ENCODE measurements at regions not wholly inside any gene's neighbourhood (a gene's known extent, or its start where the extent isn't known, plus 50 kb on each side); places are given as distances from the start of the nearest gene placed in this dataset.

GRCh38 chr6:169972101-169972651 lies 220.8 kb downstream of the ERMARD start:
- no peak for TF ChIP-seq CTCF (IDR thresholded peaks at IDR 0.05)
- no peaks in the 10 kb centered on the region for H3K9me3 ChIP-seq
- H3K4me1 ChIP-seq, result no peaks in the 10 kb centered on the region
- H3K36me3 ChIP-seq, result no peaks in the 10 kb centered on the region
- no peaks in the 10 kb centered on the region for H3K27me3 ChIP-seq
- intact Hi-C loops (cut with DNase I), result no loop called here
- no peak for DNase-seq (ENCODE audit: low spot score in 2 of 2)
- no peak overlapping the region for H3K27ac ChIP-seq
- no peak overlapping the region for H3K4me3 ChIP-seq

GRCh38 chr6:169971081-169971861 lies 219.8 kb downstream of the ERMARD start:
- intact Hi-C loops (cut with DNase I), result no loop called here
- DNase-seq (ENCODE audit: low spot score in 2 of 2), result peak; percentile 4 to 55

GRCh38 chr6:169970306-169970988 lies 219.0 kb downstream of the ERMARD start:
- H3K36me3 ChIP-seq, result no peaks in the 10 kb centered on the region
- H3K27me3 ChIP-seq, result no peaks in the 10 kb centered on the region
- H3K4me3 ChIP-seq, result no peak overlapping the region
- no peak for DNase-seq (ENCODE audit: low spot score in 2 of 2)
- intact Hi-C loops (cut with DNase I), result no loop called here
- H3K4me1 ChIP-seq, result no peaks in the 10 kb centered on the region
- H3K27ac ChIP-seq, result no peak overlapping the region
- no peak for TF ChIP-seq CTCF (IDR thresholded peaks at IDR 0.05)
- H3K9me3 ChIP-seq, result no peaks in the 10 kb centered on the region

More at GRCh38 chr6:169971081-169971861, 219.8 kb downstream of the ERMARD start:
- Histone ChIP-seq H3K27ac (no peak overlapping the region), H3K36me3 (no peaks in the 10 kb centered on the region), H3K27me3 (no peaks in the 10 kb centered on the region), H3K9me3 (no peaks in the 10 kb centered on the region), H3K4me1 (no peaks in the 10 kb centered on the region), H3K4me3 (no peak overlapping the region)
- TF ChIP-seq CTCF (IDR thresholded peaks at IDR 0.05), result no peak

GRCh38 chr6:169969372-169970099 lies 218.1 kb downstream of the ERMARD start:
- Histone ChIP-seq H3K27ac (no peak overlapping the region), H3K4me3 (no peak overlapping the region), H3K4me1 (no peaks in the 10 kb centered on the region), H3K27me3 (no peaks in the 10 kb centered on the region), H3K36me3 (no peaks in the 10 kb centered on the region), H3K9me3 (no peaks in the 10 kb centered on the region)
- DNase-seq (ENCODE audit: low spot score in 2 of 2), result peak in 1 of 2 donors; percentile 3
- no peak for TF ChIP-seq CTCF (IDR thresholded peaks at IDR 0.05)
- intact Hi-C loops (cut with DNase I), result no loop called here

GRCh38 chr6:169968541-169969270 lies 217.3 kb downstream of the ERMARD start:
- Histone ChIP-seq H3K27ac (no peak overlapping the region), H3K27me3 (no peaks in the 10 kb centered on the region), H3K4me3 (no peak overlapping the region), H3K4me1 (no peaks in the 10 kb centered on the region), H3K36me3 (no peaks in the 10 kb centered on the region), H3K9me3 (no peaks in the 10 kb centered on the region)
- no peak for TF ChIP-seq CTCF (IDR thresholded peaks at IDR 0.05)
- intact Hi-C loops (cut with DNase I), result no loop called here
- peak in 1 of 2 donors; percentile 52 for DNase-seq (ENCODE audit: low spot score in 2 of 2)
